ENCODE measurements at regions not wholly inside any gene's neighbourhood (a gene's known extent, or its start where the extent isn't known, plus 50 kb on each side); places are given as distances from the start of the nearest gene placed in this dataset.

GRCh38 chr15:36449662-36450145 is 129.7 kb upstream of the CDIN1 start:
- H3K9ac ChIP-seq (ENCODE audit: low read depth, low read length), result no peak overlapping the region
- H3K27ac ChIP-seq (ENCODE audit: insufficient read depth, low read length), result no peak overlapping the region
- no peak overlapping the region; a peak in 1 of 4 replicates for H4K8ac ChIP-seq (ENCODE audit: low read depth in 2 of 2, low read length in 2 of 2)
- no peak overlapping the region for H3K4me3 ChIP-seq (ENCODE audit: insufficient read depth, low read depth, low read length)
- no peak overlapping the region for H3K14ac ChIP-seq (replicated peaks; ENCODE audit: low read depth, low read length)
- no CpG with 5 or more reads among the region's 3 CpGs for WGBS, 2 experiments (ENCODE audit: extremely low coverage in 2 of 2, insufficient read length in 1 of 2)
- intact Hi-C loops (cut with micrococcal nuclease), result no loop called here
- H4K5ac ChIP-seq (ENCODE audit: low read depth, low read length), result no peak overlapping the region
- H3K56ac ChIP-seq (ENCODE audit: extremely low read depth, insufficient read depth, low read length), result no peak overlapping the region
- H3K4me2 ChIP-seq (ENCODE audit: low read depth, low read length), result no peak overlapping the region
- no peak overlapping the region for H3K23ac ChIP-seq (ENCODE audit: low read depth, low read length)
- H2BK15ac ChIP-seq (ENCODE audit: low read depth, low read length), result no peak overlapping the region
- no peak overlapping the region for H2AFZ ChIP-seq (replicated peaks; ENCODE audit: low read length, poor library complexity)
- BruUV-seq (replicated peaks), result no TSS peak
- peak; percentile 35 for DNase-seq
- H2BK120ac ChIP-seq (ENCODE audit: low read depth, low read length), result no peak overlapping the region
- no peaks in the 10 kb centered on the region for H3K79me1 ChIP-seq (ENCODE audit: low read depth in 1 of 2, low read length in 2 of 2)
- TF ChIP-seq ELK1 (IDR thresholded peaks at IDR 0.05; ENCODE audit: borderline replicate concordance, low read depth, low read length), result no peak
- TF ChIP-seq BHLHE40 (IDR thresholded peaks at IDR 0.05; ENCODE audit: low read depth, low read length), result no peak
- TF ChIP-seq MAZ (IDR thresholded peaks at IDR 0.05; ENCODE audit: borderline replicate concordance, low read depth, low read length), result no peak
- TF ChIP-seq MXI1 (IDR thresholded peaks at IDR 0.05; ENCODE audit: borderline replicate concordance, low read depth, low read length), result no peak
- TF ChIP-seq SMC3 (IDR thresholded peaks at IDR 0.05; ENCODE audit: low read depth, low read length), result no peak
- no peak for TF ChIP-seq POLR2A (IDR thresholded peaks at IDR 0.05; ENCODE audit: low read depth, low read length)
- no peak for TF ChIP-seq FOS (IDR thresholded peaks at IDR 0.05; ENCODE audit: low read depth, low read length)
- no peak for TF ChIP-seq MAFK (IDR thresholded peaks at IDR 0.05; ENCODE audit: low read depth, low read length)
- no peak for TF ChIP-seq USF2 (IDR thresholded peaks at IDR 0.05; ENCODE audit: low read depth, low read length)
- no peak for TF ChIP-seq CTCF (conservative IDR thresholded peaks at IDR 0.05; ENCODE audit: low read depth, low read length)
- no peak for TF ChIP-seq CHD1 (IDR thresholded peaks at IDR 0.05; ENCODE audit: low read depth, low read length)
- TF ChIP-seq RFX5 (IDR thresholded peaks at IDR 0.05; ENCODE audit: low read depth, low read length), result no peak
- no peak overlapping the region for H3K4ac ChIP-seq (ENCODE audit: low read depth, low read length)
- CTCF ChIA-PET, result interaction anchor here (1.1 to 1.2 kb wide), 2 partner anchors 8 to 43 kb away, joined by 3 to 12 read pairs; no protein-coding TSS in a partner anchor
- dilution Hi-C loops (cut with HindIII; ENCODE audit: low sequenced_read_pairs, unreplicated experiment), result no loop called here
- no peak overlapping the region for H2BK5ac ChIP-seq (ENCODE audit: low read depth, low read length, poor library complexity, severe bottlenecking)
- no peaks in the 10 kb centered on the region for H3K36me3 ChIP-seq (ENCODE audit: control insufficient read depth, insufficient read depth, low read length)
- in situ Hi-C loops (cut with MboI; ENCODE audit: low sequenced_read_pairs), result no loop called here
- no peak overlapping the region for H2AK5ac ChIP-seq (ENCODE audit: low read depth, low read length)
- no peak overlapping the region for H4K91ac ChIP-seq (ENCODE audit: insufficient read depth, low read depth, low read length)
- H2AK9ac ChIP-seq (replicated peaks; ENCODE audit: low read depth, low read length, poor library complexity), result no peak overlapping the region
- H3K27me3 ChIP-seq (ENCODE audit: control insufficient read depth, insufficient read depth, low read length), result no peaks in the 10 kb centered on the region
- no peaks in the 10 kb centered on the region for H3K9me1 ChIP-seq (ENCODE audit: insufficient read depth, low read length)
- no peak overlapping the region for H2BK20ac ChIP-seq (ENCODE audit: low read depth, low read length)
- H4K20me1 ChIP-seq (ENCODE audit: insufficient read depth, low read length), result no peaks in the 10 kb centered on the region
- POLR2A ChIA-PET (ENCODE audit: unreplicated experiment), result no interaction called here
- no peaks in the 10 kb centered on the region for H3K4me1 ChIP-seq (ENCODE audit: control insufficient read depth, insufficient read depth, low read length)
- no peak for ATAC-seq (ENCODE audit: low read depth)
- H3K18ac ChIP-seq (ENCODE audit: low read depth, low read length), result no peak overlapping the region; the same call in 1 of the 2 replicates
- H3K9me3 ChIP-seq (ENCODE audit: control insufficient read depth, insufficient read depth, low read length), result no peaks in the 10 kb centered on the region

Data from IMR-90 (cell line).